Heart right ventricle (tissue), 16 donors: ENCODE measurements at regions not wholly inside any gene's neighbourhood (a gene's known extent, or its start where the extent isn't known, plus 50 kb on each side); places are given as distances from the start of the nearest gene placed in this dataset.

Experiments used
- ATAC-seq, 8 donors: fragments of 200-7000 bp; cut with Tn5 transposase; one replicate each; pipeline ENCODE4 v1.9.1; 2020; ENCODE audit warnings: mild to moderate bottlenecking in 8 of 8, moderate library complexity in 8 of 8, moderate number of reproducible peaks in 1 of 8
- DNase-seq, 2 donors: peaks; one replicate each; pipeline ENCODE4 v3.0.0-alpha.2; 2020
- H3K27ac ChIP-seq, 10 donors: fragments of 200-600 bp; sonication (generic) in 2 of 10; one replicate each; pipeline versions ENCODE4 v1.5.0 to v1.8.0; 2020 to 2022; ENCODE audit warnings: mild to moderate bottlenecking in 3 of 10
- H3K27me3 ChIP-seq, 7 donors: fragments of 200-600 bp; one replicate each; pipeline ENCODE4 v1.8.0; 2021 to 2022; ENCODE audit warnings: mild to moderate bottlenecking in 2 of 7
- H3K36me3 ChIP-seq, 9 donors: fragments of 200-600 bp; sonication (generic) in 1 of 9; one replicate each; pipeline versions ENCODE4 v1.5.0 to v1.8.0; 2020 to 2022; ENCODE audit warnings: mild to moderate bottlenecking in 2 of 9
- H3K4me1 ChIP-seq, 9 donors: fragments of 200-600 bp; sonication (generic) in 1 of 9; one replicate each; pipeline versions ENCODE4 v1.5.0 to v1.8.0; 2020 to 2022; ENCODE audit warnings: mild to moderate bottlenecking in 4 of 9
- H3K4me3 ChIP-seq, 10 donors: fragments of 200-600 bp; sonication (generic) in 2 of 10; one replicate each; pipeline versions ENCODE4 v1.5.0 to v1.8.0; 2020 to 2022; ENCODE audit warnings: mild to moderate bottlenecking in 7 of 10, moderate library complexity in 2 of 10
- H3K9me3 ChIP-seq, 11 donors: fragments of 200-600 bp in 10 of 11; sonication (generic) in 2 of 11; one replicate each; pipeline versions ENCODE4 v1.5.0 to v1.8.0; 2013 to 2022; ENCODE audit warnings: mild to moderate bottlenecking in 2 of 11, control low read depth in 1 of 11, moderate library complexity in 1 of 11
- CTCF ChIP-seq, 9 donors: fragments of 200-600 bp; sonication (generic) in 2 of 9; IDR thresholded peaks; one replicate each; pipeline versions ENCODE4 v1.5.0 to v1.8.0; 2021 to 2022; ENCODE audit warnings: antibody characterized with exemption in 9 of 9, mild to moderate bottlenecking in 5 of 9, moderate library complexity in 1 of 9
- WGBS, 2 donors: extraction: QIAGEN DNeasy Blood & Tissue Kit; methylation state at CpG; one replicate each; pipeline ENCODE4 v1.1.7; 2013; ENCODE audit warnings: inconsistent platforms in 1 of 2; 5-methylcytosine and 5-hydroxymethylcytosine counted together
- intact Hi-C, 10 donors: fragments of 100-400 bp; cut with DNase I; formaldehyde crosslinking; loops; one replicate each; pipeline versions ENCODE4 v1.11.1 to v1.14.2; 2022
- donor health status: Arrhythmogenic right ventricular cardiomyopathy.
- donor health status: ischemic (EF 13 %, LVEDD 7.1; RV severe dilation, severe dysfunction).
- donor health status: healthy with polysubstance abuse.
- donor health status: DM: no; HTN: yes; CAD: no.
- donor health status: DM: no; HTN: no; CAD: no.
- donor health status: ischemic (EF 25% LVEDD 6.9; RV normal size, moderate dysfunction).
- donor health status: ischemic (EF 25% LVEDD 5.7; RV mildly dilated, moderate dysfunction).
- donor health status: healthy.
- donor health status: DM: yes; HTN: yes; CAD: no.
- donor health status: Ischemic cardiomyopathy.
- donor health status: ischemic (EF 35%, LVEDD 5.7; RV mildly dilated, moderate dysfunction).
- donor health status: nonischemic (EF 11% LVEDD 7.7; RV severe dilation, severe dysfunction).
- donor health status: DM: yes; HTN: yes; CAD: no.
- donor health status: PGD.
- donor health status: ischemic (EF 29% LVEDD 5.4; RV normal size, mild dysfunction).
- donor health status: nonischemic (EF 23%, LVEDD 6.1; RV moderate dilation, normal function).

- peaks cover 0 to 15% (median 0%) of the 10 kb centered on the region in 11 donors for H3K9me3 ChIP-seq
- ATAC-seq: peak in 2 of 8 donors; percentile 27 to 32
- H3K27ac ChIP-seq: peak overlapping the region in 3 of 10 donors; percentile 3 to 62 (median 4)
- intact Hi-C loops: no loop called here
- H3K4me1 ChIP-seq: peaks cover 0 to 24% (median 9%) of the 10 kb centered on the region in 9 donors
- H3K36me3 ChIP-seq: no peaks in the 10 kb centered on the region
- WGBS, 2 donors: 57 to 71% methylated on average over 3 of the region's 3 CpGs
- no peak overlapping the region for H3K4me3 ChIP-seq
- H3K27me3 ChIP-seq: no peaks in the 10 kb centered on the region
- DNase-seq: no peak
- no peak for TF ChIP-seq CTCF (IDR thresholded peaks at IDR 0.05)
Measured at GRCh38 chr2:144325086-144325485, 194.8 kb downstream of the ZEB2 start.

- no peak for DNase-seq
- Histone ChIP-seq H3K27me3 (no peaks in the 10 kb centered on the region), H3K36me3 (no peaks in the 10 kb centered on the region), H3K9me3 (peaks cover 0 to 15% (median 0%) of the 10 kb centered on the region in 11 donors), H3K4me1 (peaks cover 0 to 21% (median 9%) of the 10 kb centered on the region in 9 donors), H3K27ac (peak overlapping the region in 3 of 10 donors; percentile 3 to 62 (median 4)), H3K4me3 (no peak overlapping the region)
- peak in 2 of 8 donors; percentile 33 to 39 for ATAC-seq
- no peak for TF ChIP-seq CTCF (IDR thresholded peaks at IDR 0.05)
- intact Hi-C loops: no loop called here
- WGBS, 2 donors: 77 to 81% methylated on average over 4 of the region's 4 CpGs
Measured at GRCh38 chr2:144324446-144325045, 195.4 kb downstream of the ZEB2 start.

GRCh38 chr2:144323946-144324345 lies 196.0 kb downstream of the ZEB2 start:
- 88 to 91% methylated on average over 2 of the region's 2 CpGs for WGBS, 2 donors
- no peaks in the 10 kb centered on the region for H3K36me3 ChIP-seq
- H3K27ac ChIP-seq: peak overlapping the region in 2 of 10 donors; percentile 3 to 62
- no peak overlapping the region for H3K4me3 ChIP-seq
- H3K27me3 ChIP-seq: no peaks in the 10 kb centered on the region
- TF ChIP-seq CTCF (IDR thresholded peaks at IDR 0.05): no peak
- no peak for DNase-seq
- intact Hi-C loops: no loop called here
- peaks cover 0 to 21% (median 9%) of the 10 kb centered on the region in 9 donors for H3K4me1 ChIP-seq
- ATAC-seq: no peak
- peaks cover 0 to 15% (median 0%) of the 10 kb centered on the region in 11 donors for H3K9me3 ChIP-seq

- Histone ChIP-seq H3K27me3 (no peaks in the 10 kb centered on the region), H3K9me3 (peaks cover 0 to 15% (median 0%) of the 10 kb centered on the region in 11 donors), H3K4me1 (peaks cover 0 to 21% (median 5%) of the 10 kb centered on the region in 9 donors), H3K36me3 (no peaks in the 10 kb centered on the region), H3K4me3 (no peak overlapping the region), H3K27ac (no peak overlapping the region)
- no peak for DNase-seq
- TF ChIP-seq CTCF (IDR thresholded peaks at IDR 0.05): no peak
- WGBS, 2 donors: 66 to 71% methylated on average over 2 of the region's 2 CpGs
- intact Hi-C loops: no loop called here
- no peak for ATAC-seq
Measured at GRCh38 chr2:144322379-144322778, 197.5 kb downstream of the ZEB2 start.
